ENCODE measurements at regions not wholly inside any gene's neighbourhood (a gene's known extent, or its start where the extent isn't known, plus 50 kb on each side); places are given as distances from the start of the nearest gene placed in this dataset.

GRCh38 chr3:8261018-8261417 is 240.6 kb upstream of the LMCD1 start:
- no peak for DNase-seq

GRCh38 chr3:8266730-8267131 is 234.9 kb upstream of the LMCD1 start:
- no peak for DNase-seq

- no peak for DNase-seq
Observed at GRCh38 chr3:8273479-8273878, 228.1 kb upstream of the LMCD1 start.

GRCh38 chr3:8276056-8276455 is 225.6 kb upstream of the LMCD1 start:
- no peak for DNase-seq

- DNase-seq = no peak
Observed at GRCh38 chr3:8276506-8276905, 225.1 kb upstream of the LMCD1 start.

GRCh38 chr3:8278448-8278847 is 223.2 kb upstream of the LMCD1 start:
- DNase-seq = no peak

GRCh38 chr3:8279476-8279875 is 222.1 kb upstream of the LMCD1 start:
- no peak for DNase-seq

GRCh38 chr3:8279886-8280550 is 221.6 kb upstream of the LMCD1 start:
- DNase-seq = no peak

GRCh38 chr3:8282541-8283165 is 219.0 kb upstream of the LMCD1 start:
- DNase-seq = no peak

- DNase-seq = no peak
Observed at GRCh38 chr3:8283193-8283592, 218.4 kb upstream of the LMCD1 start.

GRCh38 chr3:8286086-8286485 is 215.5 kb upstream of the LMCD1 start:
- no peak for DNase-seq

GRCh38 chr3:8286749-8287148 is 214.9 kb upstream of the LMCD1 start:
- DNase-seq = no peak

- DNase-seq = no peak
Observed at GRCh38 chr3:8290611-8291010, 211.0 kb upstream of the LMCD1 start.

- DNase-seq = no peak
Observed at GRCh38 chr3:8296461-8296860, 205.2 kb upstream of the LMCD1 start.

GRCh38 chr3:8298021-8298954 is 203.3 kb upstream of the LMCD1 start:
- DNase-seq = no peak

- no peak for DNase-seq
Observed at GRCh38 chr3:8301977-8302735, 199.5 kb upstream of the LMCD1 start.

- DNase-seq = no peak
Observed at GRCh38 chr3:8303466-8303865, 198.2 kb upstream of the LMCD1 start.

GRCh38 chr3:8305371-8305770 is 196.3 kb upstream of the LMCD1 start:
- no peak for DNase-seq

GRCh38 chr3:8307545-8308110 is 194.0 kb upstream of the LMCD1 start:
- no peak for DNase-seq

- no peak for DNase-seq
Observed at GRCh38 chr3:8311321-8311720, 190.3 kb upstream of the LMCD1 start.

GRCh38 chr3:8312685-8313084 is 188.9 kb upstream of the LMCD1 start:
- no peak for DNase-seq

- DNase-seq = no peak
Observed at GRCh38 chr3:8313560-8314267, 187.9 kb upstream of the LMCD1 start.
